HEK293 (cell line): ENCODE measurements at regions not wholly inside any gene's neighbourhood (a gene's known extent, or its start where the extent isn't known, plus 50 kb on each side); places are given as distances from the start of the nearest gene placed in this dataset.
A peak's percentile ranks its signal among the peaks of the same experiment; 100 is the strongest.
"Not testable (repeated sequence)": the region's sequence is repeated elsewhere in the genome, so short reads cannot be mapped to it uniquely, and the experiment has no call there.

Experiments used
- CTCF ChIP-seq: fragments of 450-650 bp; formaldehyde crosslinking; IDR thresholded peaks from 2 replicates; pipeline ENCODE4 v1.5.1; 2016; ENCODE audit warnings: missing biosample characterization, missing genetic modification characterization
- TCF7L2 ChIP-seq: IDR thresholded peaks from 2 replicates; pipeline ENCODE4 v1.6.1; 2011; ENCODE audit warnings: low read depth, mild to moderate bottlenecking, inconsistent platforms, low read length, moderate library complexity, borderline replicate concordance
- ZNF121 ChIP-seq: fragments of 450-650 bp; formaldehyde crosslinking; IDR thresholded peaks from 2 replicates; pipeline ENCODE4 v1.5.1; 2016; ENCODE audit warnings: missing biosample characterization, missing genetic modification characterization
- TF ChIP-seq, protein P1 (sequence below): fragments of 450-650 bp; formaldehyde crosslinking; IDR thresholded peaks from 2 replicates; pipeline ENCODE4 v1.5.1; 2016; ENCODE audit warnings: missing biosample characterization, missing genetic modification characterization

DNA sequence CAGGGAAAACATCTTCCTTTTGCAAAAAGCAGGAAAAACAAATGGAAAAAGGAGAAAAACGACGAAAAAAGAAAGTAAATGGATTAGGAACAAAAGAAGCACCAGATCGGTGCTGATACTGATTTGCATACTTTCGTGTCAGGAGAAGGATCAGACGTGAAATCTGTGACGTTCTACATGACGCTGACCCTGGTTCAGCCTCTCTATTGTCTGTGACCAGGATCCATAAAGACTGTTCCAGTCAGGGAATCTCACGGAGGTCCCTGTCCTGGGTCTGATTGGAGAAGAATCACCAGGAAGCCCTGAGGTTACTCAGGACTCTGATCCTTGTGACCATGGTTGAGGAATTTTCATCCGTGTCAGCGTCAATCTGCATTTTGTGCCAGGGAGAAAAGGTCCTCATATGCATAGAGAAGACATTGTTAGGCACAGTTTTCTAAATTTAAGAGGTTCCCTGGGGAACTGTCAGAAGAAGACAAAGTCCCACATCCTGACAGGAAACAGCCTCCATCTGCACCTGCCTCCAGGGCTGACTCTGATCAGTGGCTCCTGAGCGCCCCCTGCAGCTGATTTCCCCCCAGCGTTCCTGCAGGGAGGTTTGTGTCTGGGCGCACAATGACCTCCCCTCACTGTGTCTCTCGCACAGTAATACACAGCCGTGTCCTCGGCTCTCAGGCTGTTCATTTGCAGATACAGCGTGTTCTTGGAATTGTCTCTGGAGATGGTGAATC lies 832.9 kb downstream of the TMEM121 start:
- 0 out of 2 replicates have a peak, but pooled peaks have one; percentile 13 for TF ChIP-seq CTCF (tag by site-specific recombination)
- not testable (repeated sequence) for TF ChIP-seq ZNF121 (tag by site-specific recombination); TCF7L2
- TF ChIP-seq, protein P1, sequence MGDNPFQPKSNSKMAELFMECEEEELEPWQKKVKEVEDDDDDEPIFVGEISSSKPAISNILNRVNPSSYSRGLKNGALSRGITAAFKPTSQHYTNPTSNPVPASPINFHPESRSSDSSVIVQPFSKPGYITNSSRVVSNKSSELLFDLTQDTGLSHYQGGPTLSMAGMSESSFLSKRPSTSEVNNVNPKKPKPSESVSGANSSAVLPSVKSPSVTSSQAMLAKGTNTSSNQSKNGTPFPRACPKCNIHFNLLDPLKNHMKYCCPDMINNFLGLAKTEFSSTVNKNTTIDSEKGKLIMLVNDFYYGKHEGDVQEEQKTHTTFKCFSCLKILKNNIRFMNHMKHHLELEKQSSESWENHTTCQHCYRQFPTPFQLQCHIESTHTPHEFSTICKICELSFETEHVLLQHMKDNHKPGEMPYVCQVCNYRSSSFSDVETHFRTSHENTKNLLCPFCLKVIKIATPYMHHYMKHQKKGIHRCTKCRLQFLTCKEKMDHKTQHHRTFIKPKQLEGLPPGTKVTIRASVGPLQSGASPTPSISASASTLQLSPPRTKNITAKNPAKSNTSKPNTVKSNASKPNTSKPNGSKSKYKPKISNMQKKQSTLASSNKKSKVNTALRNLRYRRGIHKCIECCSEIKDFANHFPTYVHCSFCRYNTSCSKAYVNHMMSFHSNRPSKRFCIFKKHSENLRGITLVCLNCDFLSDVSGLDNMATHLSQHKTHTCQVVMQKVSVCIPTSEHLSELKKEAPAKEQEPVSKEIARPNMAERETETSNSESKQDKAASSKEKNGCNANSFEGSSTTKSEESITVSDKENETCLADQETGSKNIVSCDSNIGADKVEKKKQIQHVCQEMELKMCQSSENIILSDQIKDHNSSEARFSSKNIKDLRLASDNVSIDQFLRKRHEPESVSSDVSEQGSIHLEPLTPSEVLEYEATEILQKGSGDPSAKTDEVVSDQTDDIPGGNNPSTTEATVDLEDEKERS (tag by site-specific recombination), result not testable (repeated sequence)
